ENCODE measurements at regions not wholly inside any gene's neighbourhood (a gene's known extent, or its start where the extent isn't known, plus 50 kb on each side); places are given as distances from the start of the nearest gene placed in this dataset.

DNA sequence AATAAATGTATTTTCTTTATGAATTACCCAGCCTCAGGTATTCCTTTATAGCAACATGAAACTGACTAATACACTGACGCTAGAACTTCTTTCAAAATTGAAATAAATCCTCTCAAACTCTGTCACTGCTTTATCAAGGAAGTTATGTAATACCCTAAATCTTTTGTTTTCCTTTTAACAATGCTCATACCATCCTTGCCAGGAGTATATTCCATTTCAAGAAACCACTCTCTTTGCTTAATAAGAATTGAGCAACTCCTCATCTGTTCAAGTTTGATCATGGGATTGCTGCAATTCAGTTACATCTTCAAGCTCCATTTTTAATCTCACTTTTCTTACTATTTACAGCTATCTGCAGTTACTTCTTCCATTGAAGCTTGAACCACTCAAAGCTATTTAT lies 707.6 kb upstream of the MARCKS start:
- TF ChIP-seq, protein P1, sequence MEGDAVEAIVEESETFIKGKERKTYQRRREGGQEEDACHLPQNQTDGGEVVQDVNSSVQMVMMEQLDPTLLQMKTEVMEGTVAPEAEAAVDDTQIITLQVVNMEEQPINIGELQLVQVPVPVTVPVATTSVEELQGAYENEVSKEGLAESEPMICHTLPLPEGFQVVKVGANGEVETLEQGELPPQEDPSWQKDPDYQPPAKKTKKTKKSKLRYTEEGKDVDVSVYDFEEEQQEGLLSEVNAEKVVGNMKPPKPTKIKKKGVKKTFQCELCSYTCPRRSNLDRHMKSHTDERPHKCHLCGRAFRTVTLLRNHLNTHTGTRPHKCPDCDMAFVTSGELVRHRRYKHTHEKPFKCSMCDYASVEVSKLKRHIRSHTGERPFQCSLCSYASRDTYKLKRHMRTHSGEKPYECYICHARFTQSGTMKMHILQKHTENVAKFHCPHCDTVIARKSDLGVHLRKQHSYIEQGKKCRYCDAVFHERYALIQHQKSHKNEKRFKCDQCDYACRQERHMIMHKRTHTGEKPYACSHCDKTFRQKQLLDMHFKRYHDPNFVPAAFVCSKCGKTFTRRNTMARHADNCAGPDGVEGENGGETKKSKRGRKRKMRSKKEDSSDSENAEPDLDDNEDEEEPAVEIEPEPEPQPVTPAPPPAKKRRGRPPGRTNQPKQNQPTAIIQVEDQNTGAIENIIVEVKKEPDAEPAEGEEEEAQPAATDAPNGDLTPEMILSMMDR (IDR thresholded peaks at IDR 0.05; ENCODE audit: low read length): no peak
- TF ChIP-seq EZH2 (IDR thresholded peaks at IDR 0.05; ENCODE audit: borderline replicate concordance, low read length): no peak
